Mammary epithelial cell (primary cell): ENCODE measurements at regions not wholly inside any gene's neighbourhood (a gene's known extent, or its start where the extent isn't known, plus 50 kb on each side); places are given as distances from the start of the nearest gene placed in this dataset.

Source experiments
- CTCF ChIP-seq, 2 donors: IDR thresholded peaks in 1 of 2; conservative IDR thresholded peaks in 1 of 2; 2 replicates each; pipeline ENCODE4 v1.5.1; 2011 to 2012; ENCODE audit warnings: inconsistent platforms in 2 of 2, low read length in 2 of 2, mild to moderate bottlenecking in 2 of 2, control low read depth in 1 of 2, low read depth in 1 of 2; ENCODE audit not compliant: insufficient read depth in 1 of 2; ENCODE audit errors: extremely low read depth in 1 of 2
- EZH2 ChIP-seq: IDR thresholded peaks from 2 replicates; pipeline ENCODE4 v1.6.1; 2012; ENCODE audit warnings: low read length, inconsistent platforms, borderline replicate concordance

GRCh38 chr5:29790281-29790680 is 1403.2 kb upstream of the CDH6 start:
- no peak for TF ChIP-seq CTCF (conservative IDR thresholded peaks at IDR 0.05 in 1 of 2, IDR thresholded peaks at IDR 0.05 in 1 of 2; ENCODE audit: extremely low read depth in 1 of 2, insufficient read depth in 1 of 2, low read depth in 1 of 2, low read length in 2 of 2)
- TF ChIP-seq EZH2, result no peak
